MCF 10A (cell line): ENCODE measurements at regions not wholly inside any gene's neighbourhood (a gene's known extent, or its start where the extent isn't known, plus 50 kb on each side); places are given as distances from the start of the nearest gene placed in this dataset.

ENCODE experiments used
- BruUV-seq: library from RNA; stranded (reverse); fragments of 400-500 nt; replicated peaks from 2 replicates; lab custom pipeline; 2021; lab: Mats Ljungman, UMichigan
- CTCF ChIA-PET: fragments of 300-600 bp; sonication (Branson Sonifier 250); formaldehyde crosslinking; extraction: SDS; loops from one replicate; lab custom pipeline; 2021; ENCODE audit warnings: antibody characterized with exemption, inconsistent platforms; lab: Yijun Ruan, JAX
- POLR2A ChIA-PET: fragments of 300-600, 350-650 bp; sonication (Branson Sonifier 250); formaldehyde crosslinking; extraction: SDS; loops from one replicate; lab custom pipeline; 2020; ENCODE audit warnings: antibody characterized with exemption, inconsistent platforms; lab: Yijun Ruan, JAX
- DNase-seq: peaks from one replicate; pipeline ENCODE4 v3.0.0-alpha.2; 2018; ENCODE audit not compliant: unreplicated experiment
- H3K27ac Mint-ChIP-seq: one replicate; pipeline ENCODE4 v1.8.0; 2022; ENCODE audit warnings: mild to moderate bottlenecking, low read depth, mixed read lengths; ENCODE audit not compliant: unreplicated experiment
- H3K27me3 Mint-ChIP-seq: one replicate; pipeline ENCODE4 v1.8.0; 2022; ENCODE audit warnings: mixed read lengths; ENCODE audit not compliant: insufficient read depth, unreplicated experiment
- H3K36me3 Mint-ChIP-seq: one replicate; pipeline ENCODE4 v1.8.0; 2022; ENCODE audit warnings: mild to moderate bottlenecking, moderate library complexity, mixed read lengths; ENCODE audit not compliant: insufficient read depth, unreplicated experiment
- H3K4me1 Mint-ChIP-seq: one replicate; pipeline ENCODE4 v1.8.0; 2022; ENCODE audit warnings: mixed read lengths; ENCODE audit not compliant: insufficient read depth, unreplicated experiment
- H3K4me3 Mint-ChIP-seq: one replicate; pipeline ENCODE4 v1.8.0; 2022; ENCODE audit warnings: mild to moderate bottlenecking, moderate library complexity, mixed read lengths; ENCODE audit not compliant: unreplicated experiment
- H3K9me3 Mint-ChIP-seq: one replicate; pipeline ENCODE4 v1.8.0; 2022; ENCODE audit warnings: mixed read lengths; ENCODE audit not compliant: unreplicated experiment
- intact Hi-C: fragments of 100-400 bp; cut with micrococcal nuclease; formaldehyde crosslinking; loops from 2 replicates; pipeline ENCODE4 v1.14.1; 2022
- TF ChIP-seq, protein P1 (sequence below): fragments of 200-600 bp; IDR thresholded peaks from one replicate; pipeline ENCODE4 v1.8.0; 2022; ENCODE audit warnings: antibody characterized with exemption, mild to moderate bottlenecking; ENCODE audit not compliant: unreplicated experiment

DNA sequence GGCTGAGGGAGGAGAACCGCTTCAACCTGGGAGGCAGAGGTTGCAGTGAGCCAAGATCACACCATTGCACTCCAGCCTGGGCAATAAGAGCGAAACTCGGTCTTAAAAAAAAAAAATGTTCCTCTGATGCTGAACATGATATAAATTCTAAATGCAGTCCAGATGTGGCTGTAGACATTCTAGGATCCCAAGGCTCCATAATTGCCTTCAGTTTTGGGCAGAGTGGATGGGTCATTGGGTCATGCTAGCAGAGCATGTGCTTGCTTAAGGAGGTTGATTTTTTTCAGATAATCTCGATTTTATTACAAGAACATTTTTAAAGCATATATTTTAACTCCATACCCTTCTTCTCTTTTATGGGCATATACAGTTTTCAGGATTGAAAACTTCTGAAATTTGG lies 112.0 kb downstream of the UTRN start:
- no peak overlapping the region for H3K4me3 Mint-ChIP-seq
- H3K9me3 Mint-ChIP-seq, result peaks cover 16% of the 10 kb centered on the region
- CTCF ChIA-PET, result no interaction called here
- TF ChIP-seq, protein P1, sequence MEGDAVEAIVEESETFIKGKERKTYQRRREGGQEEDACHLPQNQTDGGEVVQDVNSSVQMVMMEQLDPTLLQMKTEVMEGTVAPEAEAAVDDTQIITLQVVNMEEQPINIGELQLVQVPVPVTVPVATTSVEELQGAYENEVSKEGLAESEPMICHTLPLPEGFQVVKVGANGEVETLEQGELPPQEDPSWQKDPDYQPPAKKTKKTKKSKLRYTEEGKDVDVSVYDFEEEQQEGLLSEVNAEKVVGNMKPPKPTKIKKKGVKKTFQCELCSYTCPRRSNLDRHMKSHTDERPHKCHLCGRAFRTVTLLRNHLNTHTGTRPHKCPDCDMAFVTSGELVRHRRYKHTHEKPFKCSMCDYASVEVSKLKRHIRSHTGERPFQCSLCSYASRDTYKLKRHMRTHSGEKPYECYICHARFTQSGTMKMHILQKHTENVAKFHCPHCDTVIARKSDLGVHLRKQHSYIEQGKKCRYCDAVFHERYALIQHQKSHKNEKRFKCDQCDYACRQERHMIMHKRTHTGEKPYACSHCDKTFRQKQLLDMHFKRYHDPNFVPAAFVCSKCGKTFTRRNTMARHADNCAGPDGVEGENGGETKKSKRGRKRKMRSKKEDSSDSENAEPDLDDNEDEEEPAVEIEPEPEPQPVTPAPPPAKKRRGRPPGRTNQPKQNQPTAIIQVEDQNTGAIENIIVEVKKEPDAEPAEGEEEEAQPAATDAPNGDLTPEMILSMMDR, result no peak
- peaks cover 6% of the 10 kb centered on the region for H3K36me3 Mint-ChIP-seq
- POLR2A ChIA-PET, result no interaction called here
- no peaks in the 10 kb centered on the region for H3K27me3 Mint-ChIP-seq
- no peak overlapping the region for H3K27ac Mint-ChIP-seq
- BruUV-seq, result no TSS peak
- intact Hi-C loops, result no loop called here
- peaks cover 5% of the 10 kb centered on the region for H3K4me1 Mint-ChIP-seq
- no peak for DNase-seq

DNA sequence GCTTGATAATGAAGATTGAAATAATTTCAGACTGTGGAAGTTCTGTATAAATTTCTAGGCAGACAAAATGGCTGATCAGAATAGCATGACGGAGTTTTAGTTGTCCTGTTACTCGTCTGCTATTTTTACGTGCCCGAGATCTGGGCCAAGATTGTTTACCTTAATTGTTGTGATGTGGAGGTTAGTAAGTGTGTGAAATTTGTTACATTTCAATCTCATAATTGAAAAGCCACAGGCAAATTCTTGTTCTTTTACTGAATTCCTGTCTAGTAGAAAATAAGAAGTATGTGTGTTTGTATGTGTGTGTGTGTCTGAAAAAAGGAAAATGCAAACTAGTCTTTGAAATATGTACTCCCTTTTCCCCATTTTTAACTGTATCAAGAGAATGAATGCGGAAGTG lies 115.2 kb downstream of the UTRN start:
- BruUV-seq, result no TSS peak
- CTCF ChIA-PET, result no interaction called here
- H3K27me3 Mint-ChIP-seq, result no peaks in the 10 kb centered on the region
- POLR2A ChIA-PET, result no interaction called here
- H3K36me3 Mint-ChIP-seq, result peaks cover 17% of the 10 kb centered on the region
- TF ChIP-seq, protein P1, result no peak
- no peak overlapping the region for H3K27ac Mint-ChIP-seq
- no peak for DNase-seq
- H3K4me3 Mint-ChIP-seq, result no peak overlapping the region
- intact Hi-C loops, result no loop called here
- peaks cover 9% of the 10 kb centered on the region for H3K9me3 Mint-ChIP-seq
- H3K4me1 Mint-ChIP-seq, result peaks cover under 1% of the 10 kb centered on the region

DNA sequence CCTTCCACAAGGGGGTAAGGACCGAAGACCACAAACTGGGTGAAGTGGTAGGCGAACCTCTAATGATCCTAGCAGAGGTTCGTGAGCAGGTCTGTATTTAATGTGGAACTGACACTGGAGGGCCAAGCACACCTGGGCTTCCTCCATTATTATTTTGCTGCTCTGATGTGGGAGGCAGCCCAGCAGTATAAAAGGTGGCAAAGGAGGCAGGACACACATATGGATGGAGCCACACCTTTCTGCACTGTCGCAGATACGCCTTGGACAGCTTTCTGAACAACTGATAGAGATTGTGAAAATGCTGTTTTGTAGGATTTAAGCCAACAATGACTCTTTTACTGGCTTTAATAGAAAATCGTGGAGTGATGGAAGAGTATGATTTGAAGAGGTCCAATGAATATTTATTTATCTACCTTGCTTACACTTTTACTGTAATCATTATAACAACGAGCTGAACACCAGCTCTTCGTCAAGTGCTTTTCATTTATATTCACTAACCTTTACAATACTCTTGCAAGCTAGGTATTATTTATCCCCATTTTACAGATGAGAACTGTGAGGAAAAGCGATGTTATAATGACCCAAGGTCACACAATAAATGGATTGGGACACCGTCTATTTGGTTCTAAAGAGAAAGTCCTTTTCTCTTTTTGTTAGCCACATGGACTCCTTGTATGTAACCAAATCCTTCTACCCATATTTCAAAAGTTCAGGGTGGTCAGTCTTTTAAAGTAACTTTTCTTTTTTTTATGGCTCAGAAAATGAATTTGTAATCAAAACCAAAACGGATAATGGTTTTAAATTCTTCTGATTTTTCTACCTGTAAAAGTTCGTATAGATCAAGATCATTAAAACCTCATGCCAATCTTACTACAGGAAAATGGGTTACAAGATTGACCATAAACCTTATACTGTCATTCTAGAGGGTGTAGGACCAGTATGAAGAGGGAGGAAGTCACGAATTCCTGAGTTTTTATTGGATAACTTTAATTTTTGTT lies 116.9 kb downstream of the UTRN start:
- Mint-ChIP-seq H3K9me3 (peaks cover 9% of the 10 kb centered on the region), H3K4me1 (no peaks in the 10 kb centered on the region), H3K27ac (no peak overlapping the region), H3K36me3 (peaks cover 17% of the 10 kb centered on the region), H3K4me3 (no peak overlapping the region), H3K27me3 (no peaks in the 10 kb centered on the region)
- TF ChIP-seq, protein P1, result no peak
- no peak for DNase-seq
- ChIA-PET POLR2A (interaction anchor here (0.5 to 0.8 kb wide), 2 partner anchors 37 to 48 kb away, joined by 3 read pairs; no protein-coding TSS in a partner anchor), CTCF (no interaction called here)
- intact Hi-C loops, result no loop called here
- BruUV-seq, result no TSS peak

DNA sequence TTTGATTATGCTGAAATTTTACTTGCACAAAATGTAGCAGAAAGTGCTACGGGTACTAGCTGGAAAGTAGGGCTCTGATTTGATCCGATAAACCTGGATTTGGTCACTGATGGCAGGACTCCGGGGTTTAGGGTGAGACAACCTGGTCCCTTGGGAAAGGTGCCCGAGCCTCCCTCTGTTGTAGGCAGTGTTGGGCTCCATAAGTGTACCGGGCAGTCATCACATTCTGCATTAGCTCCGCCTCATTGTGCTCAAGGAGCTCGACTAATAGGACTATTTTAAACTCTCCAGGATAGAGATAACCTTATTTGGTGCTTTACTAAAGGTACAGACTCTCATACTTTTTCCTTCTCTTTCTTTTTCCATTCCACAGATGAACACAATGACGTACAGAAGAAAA lies 117.6 kb downstream of the UTRN start:
- Mint-ChIP-seq H3K9me3 (peaks cover 6% of the 10 kb centered on the region), H3K27me3 (no peaks in the 10 kb centered on the region), H3K4me1 (no peaks in the 10 kb centered on the region)

More for the DNA sequence above, 117.6 kb downstream of the UTRN start:
- BruUV-seq, result no TSS peak
- POLR2A ChIA-PET, result no interaction called here
- no peak for DNase-seq
- intact Hi-C loops, result no loop called here
- TF ChIP-seq, protein P1, result no peak
- Mint-ChIP-seq H3K27ac (no peak overlapping the region), H3K4me3 (no peak overlapping the region), H3K36me3 (peaks cover 17% of the 10 kb centered on the region)
- CTCF ChIA-PET, result no interaction called here
